ENCODE measurements at regions not wholly inside any gene's neighbourhood (a gene's known extent, or its start where the extent isn't known, plus 50 kb on each side); places are given as distances from the start of the nearest gene placed in this dataset.

DNA sequence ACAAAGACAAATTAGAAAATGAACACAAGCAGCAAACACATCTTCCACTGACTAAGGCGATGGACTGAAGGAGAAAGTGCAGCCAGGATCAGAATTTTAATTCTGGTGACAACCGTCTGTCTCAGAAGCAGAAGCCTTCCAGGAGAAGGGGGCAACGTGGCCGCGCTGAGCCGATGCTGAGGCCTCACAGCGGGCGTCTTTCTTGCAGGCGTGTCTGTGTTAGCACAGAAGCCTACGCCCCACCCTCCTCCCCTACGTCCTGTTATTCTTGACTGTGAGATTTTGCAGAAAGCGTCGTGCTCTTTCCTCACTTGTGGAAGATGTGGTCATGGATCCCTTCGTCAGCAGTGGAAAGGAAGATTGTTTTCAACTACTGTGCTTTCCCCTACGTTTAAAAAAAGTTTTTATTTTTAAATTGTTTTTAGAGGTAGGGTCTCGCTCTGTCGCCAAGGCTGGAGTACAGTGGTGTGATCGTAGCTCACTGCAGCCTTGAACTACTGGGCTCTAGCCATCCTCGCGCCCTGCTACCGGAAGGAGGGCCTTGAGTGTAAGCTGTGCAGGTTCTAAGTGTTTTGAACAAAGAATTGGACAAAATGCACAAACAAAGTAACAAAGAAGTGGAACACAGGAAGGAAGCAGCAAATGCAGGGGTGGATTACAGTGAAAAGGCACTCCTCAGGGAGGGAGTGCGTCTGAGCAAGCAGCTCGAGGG, 422.0 kb downstream of the GALR1 start:
- DNase-seq: peak; percentile 9

DNA sequence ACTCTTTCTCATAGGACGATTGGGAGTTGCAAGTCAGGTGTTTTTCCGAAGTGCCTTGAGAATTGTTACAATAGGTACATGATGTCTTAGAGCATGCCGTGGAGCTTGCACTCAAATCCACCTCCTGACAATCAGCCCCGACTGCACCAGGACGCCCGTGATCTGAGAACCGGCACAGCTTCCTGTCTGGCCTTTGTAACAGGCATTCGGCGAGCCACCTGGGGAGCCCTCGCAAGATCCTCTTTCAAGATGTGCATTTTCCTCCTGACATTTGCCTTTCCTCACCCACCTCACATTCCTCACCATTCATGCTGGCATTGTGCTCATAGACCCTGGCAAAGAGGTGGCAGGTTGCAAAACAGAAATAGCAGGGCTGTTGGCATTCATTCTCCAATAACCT, 427.3 kb downstream of the GALR1 start:
- DNase-seq: no peak

DNA sequence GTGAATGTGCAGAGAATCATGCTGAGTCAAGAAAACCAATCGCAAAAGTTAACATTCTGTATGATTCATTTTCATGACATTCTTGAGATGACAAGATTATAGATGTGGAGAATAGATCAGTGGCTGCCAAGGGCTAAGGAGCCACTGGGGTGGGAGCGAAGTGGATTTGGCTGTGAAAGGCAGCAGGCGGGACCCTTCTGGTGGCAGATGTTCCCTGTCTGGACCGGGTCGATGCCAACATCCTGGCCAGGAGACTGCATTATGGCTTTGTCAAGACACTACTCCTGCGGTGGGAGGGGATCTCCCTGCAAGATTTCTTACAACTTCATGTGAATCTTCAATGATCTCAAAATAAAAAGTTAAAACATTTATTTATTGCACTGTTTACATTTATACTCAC, 427.9 kb downstream of the GALR1 start:
- DNase-seq: no peak

DNA sequence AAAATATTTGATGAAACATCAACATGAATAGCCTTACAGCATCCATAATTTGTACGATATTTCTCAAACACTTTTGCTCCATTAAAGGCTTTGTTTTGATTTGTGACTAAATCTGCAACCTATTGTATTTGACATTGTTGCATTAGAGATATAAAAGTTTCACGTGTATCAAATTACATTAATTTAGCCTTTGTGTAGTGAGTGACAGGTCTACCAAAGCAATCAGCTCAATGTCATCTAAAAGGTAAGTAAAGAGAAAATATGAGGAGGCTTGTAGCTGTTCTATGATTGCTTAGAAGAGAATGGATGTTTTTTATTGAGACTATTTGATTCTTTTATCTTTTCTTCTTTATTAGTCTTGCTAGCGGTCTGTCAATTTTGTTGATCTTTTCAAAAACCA, 430.2 kb downstream of the GALR1 start:
- no peak for DNase-seq

DNA sequence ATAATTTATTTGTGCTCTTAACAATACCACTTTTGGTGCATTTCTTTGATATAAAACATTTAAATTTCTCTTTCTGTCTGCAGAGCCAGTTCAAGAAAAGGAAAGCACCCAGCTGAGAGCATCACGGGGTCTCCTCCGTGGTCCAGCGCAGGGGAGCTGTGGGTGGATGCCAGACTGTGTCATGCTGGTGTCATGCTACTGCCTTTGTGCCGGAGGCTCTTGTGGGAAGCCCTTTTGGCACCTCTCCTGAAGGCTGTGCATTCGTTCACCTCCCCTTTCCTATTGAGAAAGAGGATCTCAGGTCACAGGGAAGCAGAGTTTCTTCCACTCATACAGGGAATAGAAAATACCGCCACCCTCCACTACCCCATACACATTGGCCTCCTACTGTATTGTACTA, 450.4 kb downstream of the GALR1 start:
- no peak for DNase-seq

DNA sequence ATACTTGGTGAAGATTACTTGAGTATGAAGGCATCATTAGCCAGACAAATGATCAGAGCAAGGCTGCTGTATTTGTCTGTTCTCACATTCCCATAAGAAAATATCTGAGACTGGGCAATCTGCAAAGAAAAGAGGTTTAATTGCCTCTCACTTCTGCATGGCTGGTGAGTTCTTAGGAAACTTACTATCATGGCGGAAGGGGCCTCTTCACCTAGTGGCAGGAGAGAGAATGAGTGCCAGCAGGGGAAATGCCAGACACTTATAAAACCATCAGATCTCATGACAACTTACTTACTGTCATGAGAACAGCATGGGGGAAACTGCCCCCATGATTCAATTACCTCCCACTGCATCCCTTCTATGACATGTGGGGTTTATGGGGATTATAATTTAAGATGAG, 452.3 kb downstream of the GALR1 start:
- no peak for DNase-seq

DNA sequence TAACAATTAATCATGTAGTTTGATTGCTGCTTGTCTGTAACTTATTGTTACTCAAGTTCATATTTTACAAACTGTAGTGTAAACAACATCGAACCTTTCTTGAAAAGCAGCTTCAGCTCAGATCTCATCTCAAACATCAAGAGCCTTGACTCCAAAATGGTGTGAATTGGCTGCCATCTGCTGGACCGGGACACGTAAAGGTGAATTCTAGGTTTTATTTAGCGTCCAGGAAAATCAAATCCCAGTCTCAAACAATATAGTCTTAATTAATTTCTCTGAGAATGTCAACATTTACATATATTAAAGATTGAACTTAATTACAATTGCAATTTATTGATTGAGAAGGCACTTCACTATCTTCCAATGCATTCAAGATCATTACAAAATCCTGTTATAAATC, 453.0 kb downstream of the GALR1 start:
- DNase-seq: peak; percentile 9

DNA sequence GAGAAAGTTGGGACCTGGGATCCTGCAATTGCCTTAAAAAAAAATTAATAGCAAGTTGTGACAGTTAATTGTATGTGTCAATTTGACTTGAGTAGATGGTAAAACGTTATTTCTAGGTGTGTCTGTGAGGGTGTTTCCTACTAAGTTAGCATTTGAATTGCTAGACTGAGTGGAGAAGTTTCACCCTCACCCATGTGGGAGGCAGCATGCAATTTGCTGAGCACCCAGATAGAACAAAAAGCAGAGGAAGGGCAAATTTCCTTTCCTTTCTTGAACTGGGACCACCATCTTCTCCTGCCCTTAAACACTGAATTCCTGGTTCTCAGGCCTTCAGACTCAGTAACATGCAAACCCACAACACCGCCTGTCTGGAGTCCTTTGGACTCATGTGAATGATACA, 455.7 kb downstream of the GALR1 start:
- DNase-seq: no peak

DNA sequence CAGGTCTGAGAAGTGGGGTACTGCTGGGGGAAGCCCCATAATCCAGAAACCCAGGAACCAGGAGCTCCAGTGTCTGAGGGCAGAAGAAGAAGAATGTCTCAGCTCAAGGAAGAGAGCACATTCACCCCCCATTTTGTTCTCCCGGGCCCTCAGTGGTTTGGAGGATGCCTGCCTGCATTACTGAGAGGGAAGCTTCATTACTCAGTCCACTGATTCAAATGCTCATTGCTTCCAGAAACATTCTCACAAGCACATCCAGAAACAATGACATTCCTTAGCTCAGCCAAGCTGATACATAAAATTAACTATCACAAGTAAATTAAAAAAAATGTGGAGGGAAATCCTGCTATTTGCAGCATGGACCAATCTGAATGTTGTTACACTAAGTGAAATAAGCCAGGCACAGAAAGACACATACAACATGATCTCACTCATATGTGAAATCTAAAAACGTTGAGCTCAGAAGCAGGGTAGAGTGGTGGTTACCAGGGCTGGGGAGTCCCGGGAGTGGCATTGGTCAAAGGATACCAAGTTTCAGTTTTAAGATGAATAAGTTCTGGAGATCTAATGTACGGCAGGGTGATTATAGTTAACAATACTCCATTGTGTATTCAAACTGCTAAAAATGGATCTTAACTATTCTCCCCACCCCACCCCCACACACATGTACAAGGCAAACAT, 459.3 kb downstream of the GALR1 start:
- no peak for DNase-seq

DNA sequence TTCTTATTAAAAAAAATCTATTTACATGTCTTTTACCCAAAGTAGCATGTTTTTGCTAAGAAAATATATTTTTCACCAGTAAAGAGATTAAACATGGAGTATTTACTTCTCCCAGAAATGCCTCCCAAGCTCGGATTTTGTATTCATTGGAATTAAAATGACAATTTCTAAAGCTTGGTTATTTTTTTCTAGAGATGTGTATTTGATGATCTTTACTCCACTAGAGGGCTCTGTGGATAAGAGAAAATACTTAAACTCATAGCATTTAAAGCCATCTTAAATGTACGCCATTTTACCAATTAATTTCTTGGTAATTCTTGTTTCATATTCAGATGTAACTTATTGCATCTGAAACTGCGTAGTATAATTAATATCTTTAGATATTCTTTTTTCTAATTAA, 461.4 kb downstream of the GALR1 start:
- no peak for DNase-seq

DNA sequence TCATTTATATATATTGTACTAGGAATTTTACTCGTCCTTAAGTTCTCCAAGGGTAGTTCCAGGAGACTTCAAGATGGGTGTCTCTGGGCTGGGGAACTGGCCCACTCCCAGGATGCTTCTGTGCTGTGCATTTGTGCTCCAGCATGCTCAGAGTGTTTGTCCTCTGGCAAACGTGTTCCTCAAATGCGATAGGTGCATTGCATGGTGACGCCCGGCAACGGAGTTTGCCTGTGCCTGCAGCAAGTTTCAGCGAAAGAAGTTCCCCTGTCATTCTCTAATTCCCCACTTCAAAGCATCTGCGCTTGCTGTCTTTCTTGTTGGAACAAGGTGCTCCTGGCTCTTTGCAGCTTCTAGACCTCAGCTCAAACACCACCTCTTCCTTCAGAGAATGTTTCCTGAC, 465.1 kb downstream of the GALR1 start:
- DNase-seq: no peak

DNA sequence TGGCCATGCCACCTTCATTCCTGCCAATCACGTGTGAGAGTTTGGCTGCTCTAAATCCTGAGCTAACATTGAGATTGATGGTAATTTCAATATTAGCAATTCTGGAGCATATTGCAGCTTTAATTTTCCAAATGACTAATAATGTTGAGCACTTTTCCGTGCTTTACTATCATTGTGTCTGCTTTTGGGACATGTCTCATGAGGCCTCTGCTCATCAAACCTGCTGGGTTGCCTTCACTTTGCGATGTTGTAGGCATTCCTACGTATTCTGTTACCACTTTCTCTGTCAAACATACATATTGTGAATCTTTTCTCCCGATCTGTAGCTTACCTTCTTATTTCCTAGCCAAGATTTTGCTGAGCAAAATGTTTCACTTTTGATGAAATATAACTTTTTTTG, 466.6 kb downstream of the GALR1 start:
- DNase-seq: no peak

DNA sequence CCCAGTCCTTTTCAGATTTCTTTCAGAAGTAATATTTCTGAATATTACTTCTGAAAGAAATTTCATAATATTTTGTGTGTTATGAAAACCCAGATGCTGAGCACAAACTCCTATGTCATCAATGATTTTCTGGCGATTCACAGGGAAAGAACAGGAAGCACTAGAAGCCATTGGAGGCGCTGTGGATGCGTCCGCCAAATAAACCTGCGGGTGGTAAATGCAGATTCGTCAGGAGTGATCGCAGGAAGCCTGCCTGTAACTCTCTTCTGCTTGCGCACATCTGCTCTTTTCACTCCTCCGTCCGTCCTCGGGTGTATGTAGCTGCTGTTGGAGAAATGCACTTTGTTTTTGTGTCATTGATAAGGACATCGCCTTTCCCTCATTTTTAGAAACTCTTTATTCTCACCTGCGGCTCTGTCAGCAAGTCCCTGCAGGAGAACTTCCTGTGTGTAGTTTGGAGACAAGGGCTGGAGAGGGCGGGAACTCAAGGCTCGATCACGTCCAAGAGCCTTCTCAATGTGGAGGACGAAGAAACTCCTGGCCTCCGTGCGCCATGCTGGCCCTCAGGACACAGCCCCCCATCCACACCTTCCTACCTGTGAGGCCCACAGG, 483.8 kb downstream of the GALR1 start:
- DNase-seq: no peak

DNA sequence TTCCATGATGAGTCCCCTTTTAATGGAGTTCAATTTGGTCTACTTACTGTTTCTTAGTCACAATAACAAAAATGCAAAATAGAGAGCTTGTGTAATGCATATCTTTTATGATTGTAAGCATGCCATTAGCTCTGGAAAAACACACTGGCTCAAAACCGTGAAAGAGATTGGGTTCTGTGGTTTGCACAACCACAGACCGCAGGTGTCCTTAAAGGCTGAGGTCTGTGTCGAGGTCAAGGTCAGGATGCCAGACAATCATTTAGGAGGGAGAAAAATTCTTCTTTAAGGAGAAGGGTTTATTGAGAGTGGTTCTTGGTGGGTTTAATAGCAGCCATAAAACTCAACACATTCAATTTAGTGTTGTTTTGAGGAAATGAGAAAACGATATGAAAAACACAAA, 487.2 kb downstream of the GALR1 start:
- no peak for DNase-seq

DNA sequence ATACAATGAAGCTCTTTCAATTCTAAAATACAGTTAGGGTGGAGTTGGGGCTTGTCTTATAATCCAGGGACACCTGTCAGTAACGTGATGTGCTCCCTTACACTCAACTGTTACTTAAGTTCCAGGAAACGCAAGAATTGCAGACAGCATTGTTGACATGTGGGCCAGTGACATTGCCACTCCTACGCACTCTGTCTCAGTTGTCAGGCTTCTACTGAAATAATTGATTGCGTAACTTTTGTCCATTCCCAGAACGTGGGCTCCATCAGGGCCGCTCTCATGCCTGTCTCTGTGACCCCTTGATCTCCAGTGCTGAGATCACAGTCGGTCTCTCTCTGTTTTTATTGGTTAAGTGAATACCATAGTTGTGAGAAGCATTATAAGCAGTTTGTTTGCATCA, 487.8 kb downstream of the GALR1 start:
- DNase-seq: no peak

DNA sequence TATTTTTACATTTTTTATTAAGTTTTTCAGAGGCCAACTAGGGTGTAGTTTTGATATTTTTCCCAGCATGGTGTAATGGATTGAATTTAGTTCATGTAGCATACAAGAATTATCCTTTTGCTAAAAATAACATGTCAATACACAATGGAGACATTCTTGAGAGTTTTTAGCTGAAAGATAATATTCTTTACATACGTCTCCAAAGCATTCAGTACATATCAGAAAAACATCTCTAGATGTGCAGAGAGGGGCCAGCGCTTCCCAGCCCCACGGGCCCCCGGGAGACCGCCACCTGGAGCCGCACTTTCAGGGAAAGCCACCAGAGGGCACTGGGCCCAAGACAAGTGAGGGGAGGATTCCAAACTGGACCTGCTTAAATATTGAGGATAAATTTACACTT, 499.4 kb downstream of the GALR1 start:
- no peak for DNase-seq

DNA sequence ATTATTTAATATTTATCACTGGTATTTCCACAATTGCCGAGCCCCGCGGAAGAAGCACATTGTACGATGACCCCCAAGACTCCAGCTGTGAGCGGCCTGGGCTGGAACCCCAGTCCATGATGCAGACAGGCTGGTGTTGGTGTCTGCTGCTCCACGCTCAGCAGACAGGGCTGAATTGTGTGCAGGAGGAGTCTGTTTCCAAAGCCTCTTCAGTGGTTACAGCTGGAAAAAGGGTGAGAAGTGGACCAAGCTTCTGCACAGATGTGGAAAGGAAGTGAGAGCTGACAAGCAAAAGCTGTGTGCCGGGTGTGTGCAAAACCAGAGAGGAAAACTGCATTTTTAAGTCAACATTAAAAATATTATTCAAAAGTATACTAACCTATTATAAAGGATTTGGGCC, 500.4 kb downstream of the GALR1 start:
- no peak for DNase-seq

DNA sequence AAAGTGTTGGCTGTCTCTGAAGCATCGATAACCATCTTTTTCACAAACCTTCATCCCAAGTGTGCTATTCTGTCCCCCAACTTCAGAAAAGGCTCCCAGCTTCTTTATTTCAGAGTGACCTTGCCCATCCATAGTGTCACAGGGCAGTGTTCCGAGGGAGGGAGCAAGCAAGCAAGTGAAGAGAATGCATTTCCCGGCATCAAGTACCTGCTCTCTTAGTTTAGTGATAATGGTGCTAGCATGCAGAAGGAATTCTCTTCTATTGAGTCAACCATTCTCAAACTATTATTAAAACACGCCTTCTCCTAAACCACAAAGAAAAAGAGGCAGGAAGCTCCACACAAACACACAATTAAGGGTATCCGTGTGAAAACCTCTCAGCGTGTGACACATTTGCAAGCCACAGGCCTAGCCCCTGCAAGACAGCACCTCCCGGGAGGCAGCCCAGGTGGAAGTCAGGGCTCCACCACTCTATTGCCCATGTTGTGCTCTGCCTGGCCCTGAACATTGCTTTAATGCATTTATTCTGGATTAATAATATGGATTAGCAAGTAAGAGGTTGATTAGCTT, 504.9 kb downstream of the GALR1 start:
- DNase-seq: no peak

DNA sequence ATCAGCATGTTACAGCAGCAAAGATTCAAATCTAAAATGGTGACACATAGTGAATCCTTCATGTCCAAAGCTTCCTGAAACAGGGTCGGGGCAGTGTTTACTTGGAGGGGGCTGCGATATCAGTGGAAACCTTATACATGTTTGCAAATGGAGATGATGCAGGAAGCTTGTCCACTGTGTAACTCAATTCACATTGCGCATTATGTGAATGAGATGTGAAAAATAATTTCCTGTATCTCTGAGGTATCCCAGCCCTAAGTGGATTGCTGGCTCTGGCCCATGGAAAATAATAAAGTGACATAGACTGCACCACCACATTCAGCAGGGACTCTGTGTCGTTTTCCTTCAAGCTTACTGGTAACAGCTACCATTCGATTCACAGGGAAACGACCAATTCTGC, 505.5 kb downstream of the GALR1 start:
- no peak for DNase-seq

DNA sequence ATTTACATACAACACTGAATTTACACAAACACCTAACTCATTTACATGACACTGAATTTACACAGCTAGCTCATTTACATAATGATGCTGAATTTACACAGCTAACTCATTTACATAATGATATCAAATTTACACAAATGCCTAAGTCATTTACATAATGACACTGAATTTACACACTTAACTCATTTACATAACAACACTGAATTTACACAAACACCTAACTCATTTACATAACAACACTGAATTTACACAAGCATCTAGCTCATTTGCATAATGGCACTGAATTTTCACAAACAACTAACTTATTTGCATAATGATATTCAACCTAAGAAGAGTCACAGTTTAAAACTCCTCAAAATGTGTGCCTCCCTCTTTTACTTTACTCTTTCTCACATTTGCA, 511.7 kb downstream of the GALR1 start:
- no peak for DNase-seq

DNA sequence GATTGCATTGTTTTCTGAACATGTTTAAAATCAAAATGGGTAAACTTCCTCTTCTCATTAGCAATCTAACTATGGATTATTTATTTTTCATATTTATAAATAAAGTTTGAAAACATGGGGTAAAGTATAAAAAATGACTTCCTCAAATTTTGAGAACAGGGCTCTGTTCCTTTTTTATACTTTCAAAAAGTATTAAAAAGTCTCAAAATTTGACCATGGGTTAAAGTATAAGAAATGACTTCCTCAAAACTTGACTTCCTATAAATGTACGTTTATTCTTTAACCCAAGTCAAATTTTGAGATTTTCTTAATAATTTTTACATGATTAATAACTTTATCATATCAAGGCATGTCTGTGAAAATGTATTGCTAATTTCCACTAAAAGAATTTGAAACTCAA, 512.4 kb downstream of the GALR1 start:
- DNase-seq: no peak

DNA sequence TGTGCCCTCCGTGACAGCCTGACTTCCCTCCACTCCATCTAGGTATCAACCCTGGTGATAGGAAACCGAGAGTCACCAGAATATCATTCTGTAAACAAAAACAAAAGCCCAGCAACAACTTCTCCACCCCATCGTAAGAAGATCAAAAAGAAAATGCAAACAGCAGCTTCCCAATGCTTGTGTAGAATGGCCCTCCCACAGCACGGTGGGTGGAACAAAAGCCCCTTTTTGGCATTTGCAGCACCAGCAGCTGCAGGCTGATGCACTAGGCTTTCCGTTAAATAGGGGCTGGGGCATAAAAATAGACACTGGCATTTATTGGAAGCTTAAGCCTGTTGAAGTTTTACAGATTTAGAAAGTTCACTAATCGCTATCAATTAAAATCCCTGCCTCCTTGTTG, 513.0 kb downstream of the GALR1 start:
- no peak for DNase-seq

DNA sequence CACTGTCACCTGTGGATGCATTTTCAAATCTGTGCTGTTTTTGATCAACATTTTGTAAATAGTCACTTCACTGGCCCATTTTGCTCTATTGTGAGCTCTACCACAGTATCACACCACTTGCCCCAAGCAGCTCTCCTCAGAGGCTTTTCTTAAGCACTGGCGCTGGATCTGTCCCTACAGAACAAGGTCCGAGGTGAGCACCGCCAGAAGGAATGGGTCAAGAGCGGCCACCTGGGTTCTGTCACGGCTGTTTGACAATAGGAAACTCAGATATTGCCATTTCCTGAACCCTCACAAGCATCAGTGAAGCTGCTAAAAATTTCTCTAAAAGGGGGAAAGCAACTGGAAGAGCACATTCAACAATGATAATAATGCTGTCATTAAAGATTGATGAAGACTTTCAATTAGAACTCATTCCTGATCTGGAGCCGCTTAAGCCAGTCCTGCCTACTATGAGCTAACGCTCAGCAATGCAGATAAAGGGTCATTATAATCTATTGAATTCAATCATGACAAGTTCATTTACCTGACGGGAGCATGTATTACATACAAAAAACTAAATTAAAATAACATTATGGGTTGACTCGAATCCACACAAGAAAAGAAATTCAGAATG, 514.0 kb downstream of the GALR1 start:
- no peak for DNase-seq

DNA sequence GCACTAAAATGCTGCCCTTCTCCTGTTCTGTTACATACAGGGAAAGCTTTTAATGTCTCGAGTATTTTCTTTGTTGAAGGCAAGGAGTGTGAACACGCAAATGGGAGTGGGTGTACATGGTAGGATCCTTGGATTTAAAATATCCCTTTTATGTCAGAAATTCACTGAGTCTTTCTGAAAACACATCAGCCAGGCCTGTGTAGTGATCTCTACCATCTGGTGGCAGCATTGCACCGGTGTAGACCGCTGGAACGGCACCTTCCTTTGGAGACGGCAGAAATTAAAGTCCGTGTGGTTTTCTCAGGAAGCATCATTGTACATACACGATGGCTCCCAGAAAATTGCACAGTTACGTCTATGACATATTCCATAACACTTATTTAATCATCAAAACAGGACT, 515.8 kb downstream of the GALR1 start:
- no peak for DNase-seq

Data from CD4-positive, alpha-beta T cell treated with Interleukin-6 for 4 hours (primary cell).